Mucosa of rectum (tissue), 2 donors: ENCODE measurements at regions not wholly inside any gene's neighbourhood (a gene's known extent, or its start where the extent isn't known, plus 50 kb on each side); places are given as distances from the start of the nearest gene placed in this dataset.

Experiments used
- H3K27ac ChIP-seq, 2 donors: one replicate each; pipeline ENCODE4 v1.7.0; 2013; ENCODE audit warnings: inconsistent platforms in 2 of 2, low read depth in 2 of 2, low read length in 2 of 2
- H3K27me3 ChIP-seq, 2 donors: one replicate each; pipeline ENCODE4 v1.7.0; 2013; ENCODE audit warnings: low read length in 2 of 2; ENCODE audit not compliant: control insufficient read depth in 2 of 2, insufficient read depth in 2 of 2
- H3K36me3 ChIP-seq, 2 donors: one replicate each; pipeline ENCODE4 v1.7.0; 2013; ENCODE audit warnings: low read length in 2 of 2; ENCODE audit not compliant: control insufficient read depth in 2 of 2, insufficient read depth in 2 of 2
- H3K4me1 ChIP-seq, 2 donors: one replicate each; pipeline ENCODE4 v1.7.0; 2013; ENCODE audit warnings: low read length in 2 of 2, mild to moderate bottlenecking in 1 of 2; ENCODE audit not compliant: control insufficient read depth in 2 of 2, insufficient read depth in 2 of 2
- H3K4me3 ChIP-seq, 2 donors: one replicate each; pipeline ENCODE4 v1.7.0; 2013; ENCODE audit warnings: low read length in 2 of 2
- H3K9ac ChIP-seq, 2 donors: one replicate each; pipeline ENCODE4 v1.7.0; 2013; ENCODE audit warnings: low read length in 2 of 2, low read depth in 1 of 2, mild to moderate bottlenecking in 1 of 2
- H3K9me3 ChIP-seq, 2 donors: one replicate each; pipeline ENCODE4 v1.7.0; 2013; ENCODE audit warnings: low read length in 2 of 2; ENCODE audit not compliant: control insufficient read depth in 2 of 2
- donor health status: healthy.
- donor health status: Normal muscosa, but diverticular disease.

GRCh38 chr7:25854608-25855497 is 297.1 kb upstream of the NFE2L3 start:
- Histone ChIP-seq H3K27ac (peak overlapping the region; percentile 71 to 95), H3K4me3 (peak overlapping the region; percentile 47 to 78), H3K27me3 (peaks cover 8 to 9% of the 10 kb centered on the region in 2 donors)

GRCh38 chr7:25855854-25856782 is 295.9 kb upstream of the NFE2L3 start:
- peaks cover 21 to 28% of the 10 kb centered on the region in 2 donors for H3K4me1 ChIP-seq
- peaks cover 9 to 11% of the 10 kb centered on the region in 2 donors for H3K27me3 ChIP-seq
- peaks cover 0 to 3% of the 10 kb centered on the region in 2 donors for H3K9me3 ChIP-seq
- peak overlapping the region; percentile 66 to 87 for H3K9ac ChIP-seq
- H3K36me3 ChIP-seq = no peaks in the 10 kb centered on the region
- peak overlapping the region; percentile 95 to 98 for H3K27ac ChIP-seq
- peak overlapping the region; percentile 78 to 84 for H3K4me3 ChIP-seq

More at GRCh38 chr7:25854608-25855497, 297.1 kb upstream of the NFE2L3 start:
- Histone ChIP-seq H3K9me3 (peaks cover 0 to 3% of the 10 kb centered on the region in 2 donors), H3K36me3 (no peaks in the 10 kb centered on the region), H3K4me1 (peaks cover 24 to 31% of the 10 kb centered on the region in 2 donors), H3K9ac (peak overlapping the region in 1 of 2 donors; percentile 87)

- H3K9ac ChIP-seq = peak overlapping the region; percentile 64 to 78
- peak overlapping the region; percentile 78 to 84 for H3K4me3 ChIP-seq
- peak overlapping the region; percentile 95 to 98 for H3K27ac ChIP-seq
- peaks cover 11 to 15% of the 10 kb centered on the region in 2 donors for H3K27me3 ChIP-seq
- H3K36me3 ChIP-seq = no peaks in the 10 kb centered on the region
- H3K4me1 ChIP-seq = peaks cover 9 to 21% of the 10 kb centered on the region in 2 donors
- peaks cover 0 to 3% of the 10 kb centered on the region in 2 donors for H3K9me3 ChIP-seq
Measured at GRCh38 chr7:25857376-25858067, 294.5 kb upstream of the NFE2L3 start.

- Histone ChIP-seq H3K9ac (peak overlapping the region; percentile 5 to 78), H3K4me1 (peaks cover 7 to 21% of the 10 kb centered on the region in 2 donors), H3K27ac (peak overlapping the region; percentile 95 to 98), H3K27me3 (peaks cover 11 to 19% of the 10 kb centered on the region in 2 donors), H3K4me3 (peak overlapping the region; percentile 78 to 84), H3K9me3 (peaks cover 0 to 3% of the 10 kb centered on the region in 2 donors), H3K36me3 (no peaks in the 10 kb centered on the region)
Measured at GRCh38 chr7:25858200-25858524, 293.8 kb upstream of the NFE2L3 start.

- Histone ChIP-seq H3K9me3 (peaks cover 0 to 3% of the 10 kb centered on the region in 2 donors), H3K36me3 (no peaks in the 10 kb centered on the region), H3K27me3 (peaks cover 16 to 21% of the 10 kb centered on the region in 2 donors), H3K4me3 (peak overlapping the region; percentile 14 to 78), H3K9ac (peak overlapping the region in 1 of 2 donors; percentile 78), H3K27ac (peak overlapping the region; percentile 95 to 98), H3K4me1 (peaks cover 7 to 21% of the 10 kb centered on the region in 2 donors)
Measured at GRCh38 chr7:25858525-25859411, 293.2 kb upstream of the NFE2L3 start.

GRCh38 chr7:25859412-25860274 is 292.4 kb upstream of the NFE2L3 start:
- Histone ChIP-seq H3K36me3 (no peaks in the 10 kb centered on the region), H3K27ac (peak overlapping the region in 1 of 2 donors; percentile 95), H3K9me3 (peaks cover 0 to 3% of the 10 kb centered on the region in 2 donors), H3K4me3 (no peak overlapping the region), H3K27me3 (peaks cover 23 to 28% of the 10 kb centered on the region in 2 donors), H3K9ac (no peak overlapping the region), H3K4me1 (peaks cover 7 to 21% of the 10 kb centered on the region in 2 donors)

- H3K9ac ChIP-seq = no peak overlapping the region
- H3K27ac ChIP-seq = no peak overlapping the region
- H3K27me3 ChIP-seq = peaks cover 27 to 31% of the 10 kb centered on the region in 2 donors
- no peak overlapping the region for H3K4me3 ChIP-seq
- peaks cover 7 to 21% of the 10 kb centered on the region in 2 donors for H3K4me1 ChIP-seq
- peaks cover 0 to 3% of the 10 kb centered on the region in 2 donors for H3K9me3 ChIP-seq
- H3K36me3 ChIP-seq = no peaks in the 10 kb centered on the region
Measured at GRCh38 chr7:25860275-25861163, 291.5 kb upstream of the NFE2L3 start.

GRCh38 chr7:25861164-25861496 is 290.9 kb upstream of the NFE2L3 start:
- Histone ChIP-seq H3K9me3 (peaks cover 0 to under 1% of the 10 kb centered on the region in 2 donors), H3K4me1 (peaks cover 7 to 19% of the 10 kb centered on the region in 2 donors), H3K27me3 (peaks cover 30 to 37% of the 10 kb centered on the region in 2 donors), H3K4me3 (no peak overlapping the region), H3K36me3 (no peaks in the 10 kb centered on the region), H3K9ac (no peak overlapping the region), H3K27ac (no peak overlapping the region)
